Ureter (tissue), 1 donor: ENCODE measurements at regions not wholly inside any gene's neighbourhood (a gene's known extent, or its start where the extent isn't known, plus 50 kb on each side); places are given as distances from the start of the nearest gene placed in this dataset.

Experiments used
- DNase-seq: peaks from one replicate; pipeline ENCODE4 v3.0.0-alpha.2; 2020; ENCODE audit warnings: low spot score
- donor health status: DM: yes; HTN: yes; CAD: no.

- DNase-seq = no peak
These were observed 596.5 kb downstream of the IRX1 start for GRCh38 chr5:4192111-4192510.

GRCh38 chr5:4196744-4197143 lies 601.1 kb downstream of the IRX1 start:
- no peak for DNase-seq

DNA sequence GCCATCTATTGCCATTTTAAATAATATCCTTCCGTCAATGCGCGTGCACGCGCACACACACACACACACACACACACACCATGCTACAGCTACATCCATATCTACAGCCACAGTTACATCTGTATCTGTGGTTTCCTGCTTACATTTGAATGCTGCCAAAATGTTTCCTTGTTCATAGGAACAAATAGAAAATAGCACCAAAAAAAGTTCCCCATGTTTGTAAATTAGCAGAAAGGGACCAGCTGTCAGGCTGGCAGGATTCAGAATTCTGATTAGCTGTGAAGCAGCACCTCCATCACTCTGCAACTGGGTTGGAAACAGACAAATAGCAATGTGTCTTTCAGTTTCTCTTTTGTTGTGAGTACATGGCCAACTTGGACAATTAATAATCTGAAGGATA lies 601.5 kb downstream of the IRX1 start:
- no peak for DNase-seq

DNA sequence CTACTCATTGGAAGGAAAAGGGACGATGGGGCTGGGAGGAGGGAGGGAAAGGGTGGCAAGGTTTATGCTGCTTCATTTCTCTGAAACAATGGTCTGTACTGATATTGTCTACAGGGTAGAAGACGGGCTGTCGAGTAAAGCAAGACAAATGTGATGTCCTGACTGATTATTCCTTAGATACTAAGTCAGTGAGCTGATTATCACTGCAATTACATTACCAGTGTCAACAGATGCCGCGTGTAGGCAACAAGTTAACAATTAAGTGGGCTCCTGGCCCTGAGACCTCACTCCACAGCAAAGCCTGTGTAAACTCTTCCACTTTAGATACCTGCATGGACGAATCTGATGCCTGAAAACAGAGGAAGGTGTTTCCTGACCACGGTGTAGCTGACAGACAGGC lies 602.8 kb downstream of the IRX1 start:
- DNase-seq = no peak

DNA sequence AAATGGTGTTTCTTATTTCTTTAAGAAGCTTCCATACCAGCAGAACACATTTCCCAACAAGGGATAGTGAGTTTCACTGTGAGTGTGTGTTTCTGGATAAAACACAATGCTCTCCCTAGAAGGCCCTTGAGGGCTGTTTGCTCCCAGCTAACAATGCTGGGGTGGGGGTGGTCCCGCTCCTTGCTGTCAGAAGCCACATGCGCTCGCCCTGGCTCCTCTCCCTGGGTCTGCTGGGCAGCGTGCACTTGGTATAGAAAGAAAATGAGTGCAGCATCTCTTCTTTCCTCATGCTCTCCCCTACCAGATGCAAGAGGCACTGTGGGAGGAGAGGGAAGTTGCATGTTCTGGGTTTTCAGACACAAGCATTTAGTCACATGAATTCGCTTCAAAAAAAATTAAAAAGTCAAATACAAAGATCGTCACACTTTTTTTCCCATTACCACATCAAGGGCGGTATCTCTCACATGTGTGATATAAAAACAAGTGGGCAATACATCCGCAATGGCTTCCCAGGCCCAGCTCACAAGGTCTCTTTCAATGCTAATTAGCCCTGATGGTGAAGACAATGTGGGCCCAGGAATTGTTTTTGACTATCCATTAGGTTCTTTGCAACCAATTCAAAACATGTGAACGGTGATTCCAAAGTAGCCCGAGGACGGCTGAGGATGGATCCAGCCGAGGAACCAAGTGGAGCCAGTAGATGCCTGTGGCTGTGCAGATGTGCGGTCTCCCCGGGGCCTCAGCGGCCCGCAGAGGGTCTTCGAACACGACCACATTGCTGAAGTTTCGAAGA lies 603.6 kb downstream of the IRX1 start:
- no peak for DNase-seq

DNA sequence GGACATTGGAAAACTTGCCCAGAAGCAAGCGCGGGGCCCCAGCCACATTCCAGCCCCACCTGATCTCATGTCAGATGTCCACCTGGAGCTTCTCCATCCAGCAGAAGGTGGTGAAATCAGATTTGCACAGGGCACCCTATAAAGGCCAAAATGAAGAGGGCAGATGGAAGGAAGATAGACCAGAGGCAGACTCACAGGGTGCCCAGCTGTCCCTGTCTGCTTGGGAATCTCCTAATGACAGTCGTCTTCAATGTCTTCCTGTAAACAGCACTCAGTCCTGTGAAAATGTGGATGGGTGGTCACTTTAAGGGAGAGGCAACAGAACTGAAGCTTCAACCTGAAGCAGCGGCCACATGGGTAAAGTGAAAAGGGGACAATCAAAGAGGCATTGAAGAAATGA lies 607.5 kb downstream of the IRX1 start:
- DNase-seq = no peak

- no peak for DNase-seq
These were observed 608.9 kb downstream of the IRX1 start for GRCh38 chr5:4204276-4205141.

DNA sequence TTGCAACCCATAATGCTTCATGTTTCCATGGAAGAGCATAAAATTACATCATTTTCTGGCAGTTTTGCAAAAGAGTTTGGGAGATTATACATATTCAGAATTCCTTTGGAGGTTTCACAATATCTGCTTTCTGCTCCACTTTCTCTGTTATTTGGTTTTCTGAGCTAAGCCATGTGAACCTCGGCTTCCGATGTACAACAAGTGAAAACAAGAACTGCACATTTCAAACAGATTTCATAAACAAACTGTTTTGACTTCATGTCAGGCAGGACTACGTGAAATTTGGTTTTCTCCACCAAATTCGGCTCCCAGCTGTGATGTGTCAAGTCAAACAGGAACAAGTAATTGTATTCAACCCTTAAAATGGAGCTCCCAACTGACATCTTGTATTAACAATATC lies 609.8 kb downstream of the IRX1 start:
- DNase-seq = no peak

GRCh38 chr5:4206127-4206526 lies 610.5 kb downstream of the IRX1 start:
- DNase-seq = no peak

DNA sequence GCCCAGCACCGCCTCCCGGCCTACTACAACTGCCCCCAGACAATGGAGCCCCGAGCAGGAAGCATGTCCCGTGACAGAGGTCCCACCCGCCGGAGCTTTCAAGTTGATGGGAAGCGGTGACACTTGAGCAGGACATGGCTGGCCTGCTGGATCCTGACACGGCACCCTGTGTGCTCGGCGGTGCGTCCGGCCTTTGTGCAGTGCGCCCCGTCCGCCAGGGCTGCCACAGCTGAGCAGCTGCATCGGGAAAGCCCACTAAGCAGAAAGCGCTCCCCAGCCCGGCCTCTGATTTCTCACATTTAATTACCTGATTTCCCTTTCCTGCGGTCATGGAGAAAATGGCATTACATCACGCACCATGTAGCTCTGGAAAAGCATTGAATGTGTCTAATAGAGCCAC lies 611.9 kb downstream of the IRX1 start:
- DNase-seq = no peak

GRCh38 chr5:4208537-4208936 lies 612.9 kb downstream of the IRX1 start:
- no peak for DNase-seq

GRCh38 chr5:4208996-4209395 lies 613.4 kb downstream of the IRX1 start:
- DNase-seq = no peak

DNA sequence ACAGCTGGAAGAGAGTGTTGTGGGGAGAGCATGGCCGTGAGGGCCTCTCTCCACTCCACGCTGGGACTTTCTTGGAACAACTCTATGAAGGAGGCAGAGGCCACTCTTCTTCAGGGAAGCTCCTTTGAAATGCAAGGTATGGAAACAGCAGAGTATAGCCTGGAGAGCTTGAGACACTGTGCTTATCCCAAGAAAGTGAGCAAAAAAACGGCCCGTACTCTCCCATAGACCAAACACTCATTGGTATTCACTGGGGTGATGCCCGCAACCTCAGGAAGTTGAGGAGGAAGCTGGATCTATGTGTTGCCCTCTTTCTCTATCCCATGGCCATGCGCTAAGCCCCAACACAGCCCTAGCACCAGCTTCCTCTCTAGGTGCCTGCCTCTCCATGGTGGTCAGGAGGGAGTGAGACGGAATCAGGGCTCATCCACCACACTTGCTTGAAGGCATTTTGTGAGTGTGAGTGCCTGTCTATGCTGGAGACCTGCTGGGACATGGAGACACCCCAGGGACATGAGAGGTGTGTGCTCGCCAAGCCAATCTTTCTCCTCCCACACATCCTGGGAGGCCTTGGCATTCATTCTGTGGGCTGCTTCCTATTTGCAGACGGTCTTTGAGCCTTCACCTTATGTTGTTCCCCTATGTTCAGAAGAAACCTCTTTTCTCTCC lies 616.6 kb downstream of the IRX1 start:
- no peak for DNase-seq

- DNase-seq = no peak
These were observed 617.6 kb downstream of the IRX1 start for GRCh38 chr5:4212981-4213819.

GRCh38 chr5:4215143-4215542 lies 619.5 kb downstream of the IRX1 start:
- no peak for DNase-seq

DNA sequence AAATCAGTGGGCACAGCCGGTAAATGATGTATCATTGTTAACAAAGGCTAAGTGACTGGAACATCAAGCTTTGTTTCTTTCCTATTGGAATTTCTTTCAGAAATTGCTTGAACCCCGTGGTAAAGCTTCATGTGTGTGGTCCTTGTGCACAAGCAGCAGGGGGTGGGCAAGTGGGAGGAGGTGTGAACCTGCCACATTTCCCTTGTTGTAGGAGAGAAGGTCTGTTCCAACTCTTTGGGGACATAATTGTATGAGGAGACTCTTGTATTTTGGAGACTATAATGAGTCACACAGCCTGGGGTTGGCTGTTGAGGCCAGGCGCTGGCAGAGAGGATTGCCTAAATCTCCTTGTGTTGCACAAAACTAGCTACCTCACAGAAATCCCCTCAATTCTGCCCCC lies 620.5 kb downstream of the IRX1 start:
- no peak for DNase-seq

- DNase-seq = no peak
These were observed 624.4 kb downstream of the IRX1 start for GRCh38 chr5:4220016-4220415.

GRCh38 chr5:4221048-4221447 lies 625.4 kb downstream of the IRX1 start:
- DNase-seq = no peak

GRCh38 chr5:4222147-4222546 lies 626.5 kb downstream of the IRX1 start:
- DNase-seq = no peak

- DNase-seq = no peak
These were observed 627.2 kb downstream of the IRX1 start for GRCh38 chr5:4222821-4223220.

GRCh38 chr5:4225741-4226140 lies 630.1 kb downstream of the IRX1 start:
- DNase-seq = no peak

- DNase-seq = no peak
These were observed 630.9 kb downstream of the IRX1 start for GRCh38 chr5:4226565-4226964.
